ENCODE measurements at regions not wholly inside any gene's neighbourhood (a gene's known extent, or its start where the extent isn't known, plus 50 kb on each side); places are given as distances from the start of the nearest gene placed in this dataset.

GRCh38 chr15:81899730-81900129, 146.1 kb downstream of the MEX3B start:
- TF ChIP-seq MAX (IDR thresholded peaks at IDR 0.05; ENCODE audit: low read depth, low read length) (no peak), CTCF (IDR thresholded peaks at IDR 0.05; ENCODE audit: low read depth, low read length) (no peak)

Data from NB4 (cell line).